ENCODE measurements at regions not wholly inside any gene's neighbourhood (a gene's known extent, or its start where the extent isn't known, plus 50 kb on each side); places are given as distances from the start of the nearest gene placed in this dataset.

- Histone ChIP-seq H3K9me2 (ENCODE audit: insufficient read depth) (no peaks in the 10 kb centered on the region), H3K27me3 (ENCODE audit: insufficient read depth) (no peaks in the 10 kb centered on the region), H3F3A (replicated peaks; ENCODE audit: low read depth) (no peaks in the 10 kb centered on the region), H3K79me2 (replicated peaks; ENCODE audit: insufficient read depth) (no peaks in the 10 kb centered on the region), H3K4me1 (ENCODE audit: insufficient read depth) (no peaks in the 10 kb centered on the region), H3K4me3 (no peak overlapping the region), H3K36me3 (ENCODE audit: insufficient read depth) (no peaks in the 10 kb centered on the region), H4K20me1 (replicated peaks; ENCODE audit: insufficient read depth) (no peaks in the 10 kb centered on the region), H3K4me2 (no peak overlapping the region), H3K27ac (ENCODE audit: low read depth) (no peak overlapping the region), H2AFZ (no peak overlapping the region)
- Mint-ChIP-seq H3K36me3 (ENCODE audit: low read depth) (no peaks in the 10 kb centered on the region; the same call in 2 of the 3 replicates), H3K27ac (0 out of 2 replicates have a peak overlapping the region, but pooled peaks have one; percentile 56), H3K4me3 (no peak overlapping the region), H3K9me3 (no peaks in the 10 kb centered on the region; the same call in 2 of the 3 replicates), H3K27me3 (ENCODE audit: insufficient read depth, low read depth, poor library complexity) (peaks cover 5% of the 10 kb centered on the region), H3K4me1 (peaks cover 13% of the 10 kb centered on the region)
- peak; percentile 53 for DNase-seq (ENCODE audit: low spot score)
- TF ChIP-seq REST (IDR thresholded peaks at IDR 0.05; ENCODE audit: unreplicated experiment) (no peak), STAT1 (IDR thresholded peaks at IDR 0.05; ENCODE audit: unreplicated experiment) (no peak), ZNF331 (CRISPR knock-in tag; IDR thresholded peaks at IDR 0.05; ENCODE audit: low read depth) (no peak), EZH2 (IDR thresholded peaks at IDR 0.05; ENCODE audit: low read depth, unreplicated experiment) (no peak), ZNF114 (CRISPR knock-in tag; IDR thresholded peaks at IDR 0.05) (no peak)
- peak; percentile 93 for ATAC-seq
Observed at GRCh38 chr22:48554893-48555572, 1272.6 kb downstream of the BRD1 start.

GRCh38 chr22:48553694-48554308, 1273.9 kb downstream of the BRD1 start:
- TF ChIP-seq ZNF331 (CRISPR knock-in tag; IDR thresholded peaks at IDR 0.05; ENCODE audit: low read depth), result no peak

More at GRCh38 chr22:48553694-48554308, 1273.9 kb downstream of the BRD1 start:
- Histone ChIP-seq H3K4me1 (ENCODE audit: insufficient read depth) (no peaks in the 10 kb centered on the region), H3K79me2 (replicated peaks; ENCODE audit: insufficient read depth) (no peaks in the 10 kb centered on the region), H3K4me2 (no peak overlapping the region), H2AFZ (no peak overlapping the region), H3K9me2 (ENCODE audit: insufficient read depth) (no peaks in the 10 kb centered on the region), H3K27ac (ENCODE audit: low read depth) (no peak overlapping the region), H3K36me3 (ENCODE audit: insufficient read depth) (no peaks in the 10 kb centered on the region), H4K20me1 (replicated peaks; ENCODE audit: insufficient read depth) (no peaks in the 10 kb centered on the region), H3K4me3 (no peak overlapping the region), H3F3A (replicated peaks; ENCODE audit: low read depth) (no peaks in the 10 kb centered on the region), H3K27me3 (ENCODE audit: insufficient read depth) (no peaks in the 10 kb centered on the region)
- ATAC-seq (no peak), DNase-seq (ENCODE audit: low spot score) (no peak)
- H3K36me3 Mint-ChIP-seq (ENCODE audit: low read depth), result no peaks in the 10 kb centered on the region; the same call in 2 of the 3 replicates
- H3K27me3 Mint-ChIP-seq (ENCODE audit: insufficient read depth, low read depth, poor library complexity), result peaks cover 5% of the 10 kb centered on the region
- H3K9me3 Mint-ChIP-seq, result no peaks in the 10 kb centered on the region; the same call in 2 of the 3 replicates
- peaks cover 15% of the 10 kb centered on the region for H3K4me1 Mint-ChIP-seq
- no peak overlapping the region for H3K27ac Mint-ChIP-seq
- no peak overlapping the region for H3K4me3 Mint-ChIP-seq

Measured in GM23338 (cell line).